Naive B cell (primary cell): ENCODE measurements at regions not wholly inside any gene's neighbourhood (a gene's known extent, or its start where the extent isn't known, plus 50 kb on each side); places are given as distances from the start of the nearest gene placed in this dataset.

ENCODE experiments used
- ATAC-seq, 2 donors: fragments of 150-1000 bp; cut with Tn5 transposase; 2 replicates each; pipeline ENCODE4 v1.10.0; 2021; ENCODE audit warnings: low read depth in 2 of 2, mild to moderate bottlenecking in 2 of 2, moderate library complexity in 2 of 2
- DNase-seq: peaks from one replicate; pipeline ENCODE4 v3.0.0; 2022
- H3K27ac Mint-ChIP-seq, 6 donors: one replicate each; pipeline ENCODE4 v1.8.0; 2020 to 2022; ENCODE audit warnings: mild to moderate bottlenecking in 6 of 6, mixed read lengths in 6 of 6, moderate library complexity in 5 of 6, inconsistent platforms in 2 of 6
- H3K27me3 Mint-ChIP-seq, 3 donors: one replicate each; pipeline ENCODE4 v1.8.0; 2021 to 2022; ENCODE audit warnings: mixed read lengths in 3 of 3, mild to moderate bottlenecking in 1 of 3
- H3K36me3 Mint-ChIP-seq, 2 donors: one replicate each; pipeline ENCODE4 v1.8.0; 2020 to 2022; ENCODE audit warnings: mixed read lengths in 2 of 2, inconsistent platforms in 1 of 2, mild to moderate bottlenecking in 1 of 2
- H3K4me1 Mint-ChIP-seq, 3 donors: one replicate each; pipeline ENCODE4 v1.8.0; 2020 to 2022; ENCODE audit warnings: mixed read lengths in 3 of 3, inconsistent platforms in 1 of 3, mild to moderate bottlenecking in 1 of 3, moderate library complexity in 1 of 3
- H3K4me3 Mint-ChIP-seq, 8 donors: one replicate each; pipeline ENCODE4 v1.8.0; 2020 to 2022; ENCODE audit warnings: mild to moderate bottlenecking in 8 of 8, mixed read lengths in 8 of 8, moderate library complexity in 8 of 8, inconsistent platforms in 2 of 8
- H3K9me3 Mint-ChIP-seq, 7 donors: one replicate each; pipeline ENCODE4 v1.8.0; 2020 to 2022; ENCODE audit warnings: mixed read lengths in 7 of 7, mild to moderate bottlenecking in 5 of 7, inconsistent platforms in 2 of 7, moderate library complexity in 1 of 7

- no peaks in the 10 kb centered on the region for H3K36me3 Mint-ChIP-seq
Observed at GRCh38 chr13:72504131-72504841, 223.1 kb downstream of the MZT1 start.

GRCh38 chr13:72500851-72501250, 226.6 kb downstream of the MZT1 start:
- peaks cover 0 to 2% (median 0%) of the 10 kb centered on the region in 7 donors for H3K9me3 Mint-ChIP-seq
- ATAC-seq, result no peak
- DNase-seq, result no peak
- H3K36me3 Mint-ChIP-seq, result no peaks in the 10 kb centered on the region
- H3K4me1 Mint-ChIP-seq, result no peaks in the 10 kb centered on the region
- no peak overlapping the region for H3K4me3 Mint-ChIP-seq
- H3K27ac Mint-ChIP-seq, result no peak overlapping the region
- H3K27me3 Mint-ChIP-seq, result no peaks in the 10 kb centered on the region

More at GRCh38 chr13:72504131-72504841, 223.1 kb downstream of the MZT1 start:
- Mint-ChIP-seq H3K27ac (no peak overlapping the region), H3K9me3 (peaks cover 0 to 4% (median 0%) of the 10 kb centered on the region in 7 donors), H3K4me3 (no peak overlapping the region), H3K4me1 (no peaks in the 10 kb centered on the region), H3K27me3 (no peaks in the 10 kb centered on the region)
- DNase-seq (no peak), ATAC-seq (no peak)

- Mint-ChIP-seq H3K4me3 (no peak overlapping the region), H3K4me1 (no peaks in the 10 kb centered on the region), H3K9me3 (peaks cover 0 to 5% (median 0%) of the 10 kb centered on the region in 7 donors), H3K27ac (no peak overlapping the region), H3K27me3 (no peaks in the 10 kb centered on the region), H3K36me3 (no peaks in the 10 kb centered on the region)
- ATAC-seq (no peak), DNase-seq (no peak)
Observed at GRCh38 chr13:72495681-72496080, 231.7 kb downstream of the MZT1 start.

GRCh38 chr13:72489751-72490150, 237.7 kb downstream of the MZT1 start:
- ATAC-seq, result no peak
- no peak overlapping the region for H3K27ac Mint-ChIP-seq
- no peaks in the 10 kb centered on the region for H3K4me1 Mint-ChIP-seq
- no peaks in the 10 kb centered on the region for H3K36me3 Mint-ChIP-seq
- no peak for DNase-seq
- H3K27me3 Mint-ChIP-seq, result no peaks in the 10 kb centered on the region
- peaks cover 0 to 15% (median 2%) of the 10 kb centered on the region in 7 donors for H3K9me3 Mint-ChIP-seq
- H3K4me3 Mint-ChIP-seq, result no peak overlapping the region

- H3K4me1 Mint-ChIP-seq, result no peaks in the 10 kb centered on the region
- H3K27ac Mint-ChIP-seq, result no peak overlapping the region
- no peaks in the 10 kb centered on the region for H3K36me3 Mint-ChIP-seq
- peaks cover 0 to 12% (median 2%) of the 10 kb centered on the region in 7 donors for H3K9me3 Mint-ChIP-seq
- DNase-seq, result no peak
- ATAC-seq, result no peak
- no peak overlapping the region for H3K4me3 Mint-ChIP-seq
- no peaks in the 10 kb centered on the region for H3K27me3 Mint-ChIP-seq
Observed at GRCh38 chr13:72473321-72473720, 254.1 kb downstream of the MZT1 start.

GRCh38 chr13:72469906-72470305, 257.5 kb downstream of the MZT1 start:
- H3K9me3 Mint-ChIP-seq, result peaks cover 0 to 8% (median 3%) of the 10 kb centered on the region in 7 donors
- no peaks in the 10 kb centered on the region for H3K4me1 Mint-ChIP-seq
- DNase-seq (no peak), ATAC-seq (no peak)
- H3K4me3 Mint-ChIP-seq, result no peak overlapping the region
- H3K27ac Mint-ChIP-seq, result no peak overlapping the region
- H3K36me3 Mint-ChIP-seq, result no peaks in the 10 kb centered on the region
- no peaks in the 10 kb centered on the region for H3K27me3 Mint-ChIP-seq

GRCh38 chr13:72463561-72463960, 263.9 kb downstream of the MZT1 start:
- H3K36me3 Mint-ChIP-seq, result no peaks in the 10 kb centered on the region
- no peak overlapping the region for H3K27ac Mint-ChIP-seq
- H3K4me3 Mint-ChIP-seq, result no peak overlapping the region
- DNase-seq, result no peak
- H3K9me3 Mint-ChIP-seq, result peaks cover 0 to 10% (median 5%) of the 10 kb centered on the region in 7 donors
- no peaks in the 10 kb centered on the region for H3K4me1 Mint-ChIP-seq
- ATAC-seq, result no peak
- no peaks in the 10 kb centered on the region for H3K27me3 Mint-ChIP-seq

GRCh38 chr13:72462726-72463125, 264.7 kb downstream of the MZT1 start:
- no peak for DNase-seq
- no peaks in the 10 kb centered on the region for H3K27me3 Mint-ChIP-seq
- no peak overlapping the region for H3K27ac Mint-ChIP-seq
- H3K36me3 Mint-ChIP-seq, result no peaks in the 10 kb centered on the region
- peaks cover 0 to 10% (median 3%) of the 10 kb centered on the region in 7 donors for H3K9me3 Mint-ChIP-seq
- H3K4me3 Mint-ChIP-seq, result no peak overlapping the region
- H3K4me1 Mint-ChIP-seq, result no peaks in the 10 kb centered on the region
- no peak for ATAC-seq

GRCh38 chr13:72462166-72462565, 265.3 kb downstream of the MZT1 start:
- ATAC-seq, result no peak
- Mint-ChIP-seq H3K4me3 (no peak overlapping the region), H3K9me3 (peaks cover 0 to 8% (median 3%) of the 10 kb centered on the region in 7 donors), H3K27me3 (no peaks in the 10 kb centered on the region), H3K36me3 (no peaks in the 10 kb centered on the region), H3K27ac (no peak overlapping the region), H3K4me1 (no peaks in the 10 kb centered on the region)
- no peak for DNase-seq

- ATAC-seq, result no peak
- no peak overlapping the region for H3K4me3 Mint-ChIP-seq
Observed at GRCh38 chr13:72458701-72459100, 268.7 kb downstream of the MZT1 start.

GRCh38 chr13:72457151-72457550, 270.3 kb downstream of the MZT1 start:
- no peaks in the 10 kb centered on the region for H3K36me3 Mint-ChIP-seq
- no peak overlapping the region for H3K27ac Mint-ChIP-seq
- H3K4me3 Mint-ChIP-seq, result no peak overlapping the region
- H3K27me3 Mint-ChIP-seq, result no peaks in the 10 kb centered on the region
- H3K9me3 Mint-ChIP-seq, result peaks cover 0 to 10% (median 1%) of the 10 kb centered on the region in 7 donors
- ATAC-seq (no peak), DNase-seq (no peak)
- no peaks in the 10 kb centered on the region for H3K4me1 Mint-ChIP-seq

More at GRCh38 chr13:72458701-72459100, 268.7 kb downstream of the MZT1 start:
- H3K27me3 Mint-ChIP-seq, result no peaks in the 10 kb centered on the region
- no peak for DNase-seq
- no peak overlapping the region for H3K27ac Mint-ChIP-seq
- H3K4me1 Mint-ChIP-seq, result no peaks in the 10 kb centered on the region
- H3K9me3 Mint-ChIP-seq, result peaks cover 0 to 6% (median 1%) of the 10 kb centered on the region in 7 donors
- H3K36me3 Mint-ChIP-seq, result no peaks in the 10 kb centered on the region

- no peak overlapping the region for H3K4me3 Mint-ChIP-seq
- H3K36me3 Mint-ChIP-seq, result no peaks in the 10 kb centered on the region
- H3K27ac Mint-ChIP-seq, result no peak overlapping the region
- H3K27me3 Mint-ChIP-seq, result no peaks in the 10 kb centered on the region
- DNase-seq, result no peak
- H3K4me1 Mint-ChIP-seq, result no peaks in the 10 kb centered on the region
- no peak for ATAC-seq
- H3K9me3 Mint-ChIP-seq, result peaks cover 0 to 10% (median 1%) of the 10 kb centered on the region in 7 donors
Observed at GRCh38 chr13:72456486-72456885, 270.9 kb downstream of the MZT1 start.

- Mint-ChIP-seq H3K27ac (no peak overlapping the region), H3K4me3 (no peak overlapping the region), H3K27me3 (no peaks in the 10 kb centered on the region), H3K4me1 (no peaks in the 10 kb centered on the region), H3K9me3 (peaks cover 4 to 16% (median 11%) of the 10 kb centered on the region in 7 donors), H3K36me3 (no peaks in the 10 kb centered on the region)
- DNase-seq, result no peak
- no peak for ATAC-seq
Observed at GRCh38 chr13:72453161-72453560, 274.3 kb downstream of the MZT1 start.

GRCh38 chr13:72448082-72448481, 279.3 kb downstream of the MZT1 start:
- Mint-ChIP-seq H3K4me3 (no peak overlapping the region), H3K4me1 (no peaks in the 10 kb centered on the region), H3K9me3 (peaks cover 14 to 28% (median 21%) of the 10 kb centered on the region in 7 donors), H3K27me3 (no peaks in the 10 kb centered on the region), H3K36me3 (no peaks in the 10 kb centered on the region), H3K27ac (no peak overlapping the region)
- DNase-seq (no peak), ATAC-seq (no peak)
